AG09319 (cell line): ENCODE measurements at regions not wholly inside any gene's neighbourhood (a gene's known extent, or its start where the extent isn't known, plus 50 kb on each side); places are given as distances from the start of the nearest gene placed in this dataset.

Experiments
- DNase-seq: peaks from one replicate; pipeline ENCODE4 v3.0.0-alpha.2; 2010; ENCODE audit warnings: low read depth; ENCODE audit errors: extremely low read depth
- CTCF ChIP-seq: IDR thresholded peaks from 2 replicates; pipeline ENCODE4 v1.5.1; 2011; ENCODE audit warnings: low read depth, mild to moderate bottlenecking, inconsistent platforms, low read length, moderate library complexity

- DNase-seq, result no peak
- no peak for TF ChIP-seq CTCF
Measured at GRCh38 chr9:14529054-14529453, 164.2 kb downstream of the ZDHHC21 start.

GRCh38 chr9:14526504-14526903 lies 166.7 kb downstream of the ZDHHC21 start:
- DNase-seq, result no peak
- TF ChIP-seq CTCF, result no peak

- DNase-seq, result no peak
- no peak for TF ChIP-seq CTCF
Measured at GRCh38 chr9:14525856-14526255, 167.4 kb downstream of the ZDHHC21 start.

- no peak for DNase-seq
- no peak for TF ChIP-seq CTCF
Measured at GRCh38 chr9:14524873-14525515, 168.2 kb downstream of the ZDHHC21 start.

GRCh38 chr9:14523545-14523944 lies 169.7 kb downstream of the ZDHHC21 start:
- TF ChIP-seq CTCF, result no peak

GRCh38 chr9:14522627-14523379 lies 170.4 kb downstream of the ZDHHC21 start:
- TF ChIP-seq CTCF, result no peak
- no peak for DNase-seq

More at GRCh38 chr9:14523545-14523944, 169.7 kb downstream of the ZDHHC21 start:
- DNase-seq, result no peak

- no peak for DNase-seq
- no peak for TF ChIP-seq CTCF
Measured at GRCh38 chr9:14520341-14520740, 172.9 kb downstream of the ZDHHC21 start.
